ENCODE measurements at regions not wholly inside any gene's neighbourhood (a gene's known extent, or its start where the extent isn't known, plus 50 kb on each side); places are given as distances from the start of the nearest gene placed in this dataset.

DNA sequence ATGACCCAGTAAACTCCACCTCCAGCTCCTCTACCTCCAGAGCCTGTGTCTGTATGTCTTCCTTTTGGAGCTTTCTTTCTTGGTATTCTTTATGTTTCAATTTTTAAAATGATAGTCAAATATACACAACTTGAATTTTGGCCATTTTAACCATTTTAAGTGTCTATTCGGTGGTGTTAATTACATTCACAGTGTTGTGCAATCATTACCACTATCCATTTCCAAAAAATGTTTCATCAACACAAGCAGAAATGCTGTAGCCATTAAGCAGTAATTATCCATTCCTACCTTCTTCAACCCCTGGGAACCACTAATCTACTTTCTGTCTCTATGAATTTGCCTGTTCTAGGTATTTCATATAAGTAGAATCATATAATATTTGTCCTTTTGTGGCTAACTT lies 194.5 kb upstream of the TSC22D2 start:
- TF ChIP-seq, protein P1, sequence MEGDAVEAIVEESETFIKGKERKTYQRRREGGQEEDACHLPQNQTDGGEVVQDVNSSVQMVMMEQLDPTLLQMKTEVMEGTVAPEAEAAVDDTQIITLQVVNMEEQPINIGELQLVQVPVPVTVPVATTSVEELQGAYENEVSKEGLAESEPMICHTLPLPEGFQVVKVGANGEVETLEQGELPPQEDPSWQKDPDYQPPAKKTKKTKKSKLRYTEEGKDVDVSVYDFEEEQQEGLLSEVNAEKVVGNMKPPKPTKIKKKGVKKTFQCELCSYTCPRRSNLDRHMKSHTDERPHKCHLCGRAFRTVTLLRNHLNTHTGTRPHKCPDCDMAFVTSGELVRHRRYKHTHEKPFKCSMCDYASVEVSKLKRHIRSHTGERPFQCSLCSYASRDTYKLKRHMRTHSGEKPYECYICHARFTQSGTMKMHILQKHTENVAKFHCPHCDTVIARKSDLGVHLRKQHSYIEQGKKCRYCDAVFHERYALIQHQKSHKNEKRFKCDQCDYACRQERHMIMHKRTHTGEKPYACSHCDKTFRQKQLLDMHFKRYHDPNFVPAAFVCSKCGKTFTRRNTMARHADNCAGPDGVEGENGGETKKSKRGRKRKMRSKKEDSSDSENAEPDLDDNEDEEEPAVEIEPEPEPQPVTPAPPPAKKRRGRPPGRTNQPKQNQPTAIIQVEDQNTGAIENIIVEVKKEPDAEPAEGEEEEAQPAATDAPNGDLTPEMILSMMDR (IDR thresholded peaks at IDR 0.05), result no peak
- TF ChIP-seq POLR2A (IDR thresholded peaks at IDR 0.05), result no peak
- no peak for TF ChIP-seq POLR2AphosphoS5 (IDR thresholded peaks at IDR 0.05)
